NK-92 treated with Interleukin-12 subunit alpha and Interleukin-12 subunit beta, amount 100 ng/mL, for 24 hours (cell line): ENCODE measurements at regions not wholly inside any gene's neighbourhood (a gene's known extent, or its start where the extent isn't known, plus 50 kb on each side); places are given as distances from the start of the nearest gene placed in this dataset.
A peak's percentile ranks its signal among the peaks of the same experiment; 100 is the strongest.

Experiments used
- DNase-seq: peaks from one replicate; lab custom pipeline; 2025; lab: John Stamatoyannopoulos, UW

- DNase-seq: no peak
These were observed 91.9 kb downstream of the IRF8 start for GRCh38 chr16:85990861-85991301.

GRCh38 chr16:85991425-85991824, 92.5 kb downstream of the IRF8 start:
- no peak for DNase-seq

GRCh38 chr16:85991856-85992255, 92.9 kb downstream of the IRF8 start:
- DNase-seq: no peak

GRCh38 chr16:85992359-85992758, 93.4 kb downstream of the IRF8 start:
- no peak for DNase-seq

GRCh38 chr16:85992779-85993178, 93.8 kb downstream of the IRF8 start:
- DNase-seq: no peak

GRCh38 chr16:85994492-85995490, 95.8 kb downstream of the IRF8 start:
- no peak for DNase-seq

- DNase-seq: no peak
These were observed 96.8 kb downstream of the IRF8 start for GRCh38 chr16:85995541-85996423.

GRCh38 chr16:85996843-85997242, 97.9 kb downstream of the IRF8 start:
- DNase-seq: no peak

- DNase-seq: no peak
These were observed 99.4 kb downstream of the IRF8 start for GRCh38 chr16:85998171-85998867.

- DNase-seq: peak; percentile 5
These were observed 100.1 kb downstream of the IRF8 start for GRCh38 chr16:85998868-85999729.

- DNase-seq: no peak
These were observed 100.8 kb downstream of the IRF8 start for GRCh38 chr16:85999778-86000177.

- DNase-seq: no peak
These were observed 103.4 kb downstream of the IRF8 start for GRCh38 chr16:86002178-86002900.

GRCh38 chr16:86007524-86007923, 108.6 kb downstream of the IRF8 start:
- no peak for DNase-seq

- DNase-seq: no peak
These were observed 111.7 kb downstream of the IRF8 start for GRCh38 chr16:86010680-86011141.

- no peak for DNase-seq
These were observed 112.6 kb downstream of the IRF8 start for GRCh38 chr16:86011532-86011931.

- DNase-seq: no peak
These were observed 113.3 kb downstream of the IRF8 start for GRCh38 chr16:86012221-86012620.

GRCh38 chr16:86013867-86014266, 114.9 kb downstream of the IRF8 start:
- no peak for DNase-seq

- no peak for DNase-seq
These were observed 116.6 kb downstream of the IRF8 start for GRCh38 chr16:86015606-86016005.

- DNase-seq: no peak
These were observed 117.4 kb downstream of the IRF8 start for GRCh38 chr16:86016201-86016965.
